Ectodermal cell (in vitro differentiated cells): ENCODE measurements at regions not wholly inside any gene's neighbourhood (a gene's known extent, or its start where the extent isn't known, plus 50 kb on each side); places are given as distances from the start of the nearest gene placed in this dataset.
A peak's percentile ranks its signal among the peaks of the same experiment; 100 is the strongest.
"Not testable (repeated sequence)": the region's sequence is repeated elsewhere in the genome, so short reads cannot be mapped to it uniquely, and the experiment has no call there.

Experiments
- H3K27ac ChIP-seq: 2 replicates; pipeline ENCODE4 v1.7.0; 2013; ENCODE audit warnings: mild to moderate bottlenecking, low read depth, low read length; ENCODE audit not compliant: insufficient read depth, poor library complexity, severe bottlenecking
- H3K27me3 ChIP-seq: 2 replicates; pipeline ENCODE4 v1.7.0; 2013; ENCODE audit warnings: mild to moderate bottlenecking, low read length; ENCODE audit not compliant: insufficient read depth, control insufficient read depth, poor library complexity, severe bottlenecking
- H3K36me3 ChIP-seq: one replicate; pipeline ENCODE4 v1.7.0; 2013; ENCODE audit warnings: low read length; ENCODE audit not compliant: control insufficient read depth, insufficient read depth
- H3K4me1 ChIP-seq: one replicate; pipeline ENCODE4 v1.7.0; 2013; ENCODE audit warnings: low read length; ENCODE audit not compliant: control insufficient read depth, insufficient read depth
- H3K4me3 ChIP-seq: 2 replicates; pipeline ENCODE4 v1.7.0; 2013; ENCODE audit warnings: low read depth, low read length, control low read depth; ENCODE audit not compliant: insufficient read depth
- H3K9me3 ChIP-seq: 2 replicates; pipeline ENCODE4 v1.7.0; 2013; ENCODE audit warnings: mild to moderate bottlenecking, low read length, moderate library complexity; ENCODE audit not compliant: control insufficient read depth
- WGBS, 2 experiments: methylation state at CpG; one replicate each; pipeline ENCODE4 v1.1.7; 2013; ENCODE audit warnings: missing lambda C conversion rate in 2 of 2; 5-methylcytosine and 5-hydroxymethylcytosine counted together

DNA sequence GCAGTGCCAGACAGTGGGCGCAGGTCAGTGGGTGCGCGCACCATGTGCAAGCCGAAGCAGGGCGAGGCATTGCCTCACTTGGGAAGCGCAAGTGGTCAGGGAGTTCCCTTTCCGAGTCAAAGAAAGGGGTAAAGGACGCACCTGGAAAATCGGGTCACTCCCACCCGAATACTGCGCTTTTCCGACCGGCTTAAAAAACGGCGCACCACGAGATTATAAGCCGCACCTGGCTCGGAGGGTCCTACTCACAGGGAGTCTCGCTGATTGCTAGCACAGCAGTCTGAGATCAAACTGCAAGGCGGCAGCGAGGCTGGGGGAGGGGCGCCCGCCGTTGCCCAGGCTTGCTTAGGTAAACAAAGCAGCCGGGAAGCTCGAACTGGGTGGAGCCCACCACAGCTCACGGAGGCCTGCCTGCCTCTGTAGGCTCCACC lies 77.9 kb downstream of the NR4A2 start:
- not testable (repeated sequence) for H3K9me3 ChIP-seq, H3K27me3 ChIP-seq, H3K36me3 ChIP-seq, H3K4me1 ChIP-seq
- 38 to 55% methylated on average over 21 to 24 of the region's 27 CpGs for WGBS, 2 experiments
- Histone ChIP-seq H3K4me3 (peak overlapping the region; percentile 36), H3K27ac (peak overlapping the region; percentile 44)

- Histone ChIP-seq H3K9me3 (peaks cover 2% of the 10 kb centered on the region), H3K4me3 (peak overlapping the region; percentile 36), H3K27me3 (no peaks in the 10 kb centered on the region), H3K4me1 (no peaks in the 10 kb centered on the region), H3K27ac (no peak overlapping the region), H3K36me3 (no peaks in the 10 kb centered on the region)
- WGBS, 2 experiments: 85 to 91% methylated on average over 2 of the region's 2 CpGs
Measured at GRCh38 chr2:156253765-156254164, 78.8 kb downstream of the NR4A2 start.

DNA sequence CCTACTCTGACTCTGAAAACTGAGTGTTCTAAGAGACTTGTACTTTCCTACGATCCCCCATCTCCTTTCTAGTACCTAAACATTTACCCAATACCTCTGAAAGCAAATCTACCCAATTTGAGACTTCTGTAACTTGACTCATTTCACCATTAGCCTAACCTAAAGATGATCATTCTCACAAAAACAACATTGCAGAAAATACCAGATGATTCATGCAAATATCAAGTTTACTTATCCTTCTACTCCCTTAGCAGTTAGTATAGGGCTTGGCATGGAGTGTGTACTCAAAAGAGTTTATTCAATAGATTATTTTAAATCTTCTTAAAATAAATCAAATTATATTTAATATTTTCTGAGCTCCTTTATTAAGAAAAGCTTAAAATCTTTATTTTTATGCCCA lies 89.6 kb downstream of the NR4A2 start:
- Histone ChIP-seq H3K27ac (no peak overlapping the region), H3K27me3 (no peaks in the 10 kb centered on the region), H3K9me3 (no peaks in the 10 kb centered on the region), H3K36me3 (no peaks in the 10 kb centered on the region), H3K4me3 (no peak overlapping the region), H3K4me1 (no peaks in the 10 kb centered on the region)
- 90 to 93% methylated on average over 1 of the region's 1 CpG for WGBS, 2 experiments

DNA sequence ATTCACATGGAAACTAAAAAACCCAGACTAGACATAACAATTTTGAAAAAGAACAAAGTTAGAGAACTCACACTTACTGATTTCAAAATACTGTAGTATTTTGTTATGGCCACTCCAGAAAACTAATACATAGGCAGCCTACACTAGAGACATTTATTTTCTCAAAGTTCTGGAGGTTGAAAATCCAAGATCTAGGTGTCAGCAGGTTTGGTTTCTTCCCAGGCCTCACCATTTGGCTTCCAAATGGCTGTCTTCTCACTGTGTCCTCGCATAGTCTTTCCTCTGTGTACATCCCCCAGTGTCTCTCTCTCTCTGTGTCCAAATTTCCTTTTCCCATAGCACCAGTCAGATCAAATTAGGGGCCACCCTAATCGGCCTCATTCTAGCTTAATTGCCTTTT lies 95.0 kb downstream of the NR4A2 start:
- Histone ChIP-seq H3K4me3 (no peak overlapping the region), H3K27ac (no peak overlapping the region), H3K9me3 (no peaks in the 10 kb centered on the region), H3K36me3 (no peaks in the 10 kb centered on the region), H3K27me3 (no peaks in the 10 kb centered on the region), H3K4me1 (no peaks in the 10 kb centered on the region)
- 87 to 90% methylated on average over 2 of the region's 2 CpGs for WGBS, 2 experiments

DNA sequence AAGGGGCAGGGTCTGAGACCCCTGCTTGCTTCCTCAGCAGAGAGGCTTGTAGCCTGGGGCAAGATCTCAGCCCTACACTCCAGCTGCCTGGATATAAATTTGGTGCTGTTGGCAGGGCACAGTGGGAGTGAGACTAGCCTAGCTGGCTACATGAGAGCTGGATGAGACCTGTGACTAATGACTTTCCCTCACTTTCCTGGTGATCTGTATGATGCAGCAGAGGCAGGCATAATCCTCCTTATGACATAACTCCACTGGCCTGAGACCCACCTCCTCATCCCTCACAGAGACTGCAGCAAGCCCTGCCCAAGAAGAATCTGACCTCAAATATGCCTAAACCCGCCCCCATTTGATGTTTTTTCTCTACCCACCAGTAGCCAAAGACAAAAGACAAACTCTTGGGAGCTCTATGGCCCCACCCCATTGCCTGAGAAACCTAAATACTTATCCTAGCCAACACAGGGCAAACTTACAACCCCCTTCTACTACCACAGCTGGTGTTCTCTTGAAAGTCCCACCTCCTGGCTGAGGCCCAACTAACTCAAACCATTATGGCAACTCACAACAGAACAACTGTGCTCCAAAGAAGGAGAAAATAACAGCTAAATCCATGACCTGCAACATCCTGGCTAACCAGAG lies 102.7 kb downstream of the NR4A2 start:
- no peaks in the 10 kb centered on the region for H3K27me3 ChIP-seq
- no peaks in the 10 kb centered on the region for H3K9me3 ChIP-seq
- no peak overlapping the region for H3K27ac ChIP-seq
- no peaks in the 10 kb centered on the region for H3K4me1 ChIP-seq
- WGBS, 2 experiments: 80 to 91% methylated on average over 1 of the region's 1 CpG
- H3K4me3 ChIP-seq: no peak overlapping the region
- no peaks in the 10 kb centered on the region for H3K36me3 ChIP-seq

DNA sequence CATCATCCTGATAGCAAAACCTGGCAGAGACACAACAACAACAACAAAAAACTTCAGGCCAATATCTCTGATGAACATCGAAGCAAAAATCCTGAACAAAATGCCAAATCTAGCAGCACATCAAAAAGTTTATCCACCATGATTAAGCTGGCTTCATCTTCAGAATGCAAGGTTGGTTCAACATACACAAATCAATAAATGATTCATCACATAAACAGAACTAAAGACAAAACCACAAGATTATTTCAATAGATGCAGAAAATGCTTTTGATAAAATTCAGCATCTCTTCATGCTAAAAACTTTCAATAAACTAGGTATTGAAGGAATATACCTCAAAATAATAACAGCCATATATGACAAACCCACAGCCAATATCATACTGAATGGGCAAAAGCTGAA lies 109.2 kb downstream of the NR4A2 start:
- WGBS, 2 experiments: 92 to 96% methylated on average over 1 of the region's 1 CpG
- not testable (repeated sequence) for H3K36me3 ChIP-seq, H3K4me1 ChIP-seq, H3K9me3 ChIP-seq, H3K27me3 ChIP-seq, H3K4me3 ChIP-seq, H3K27ac ChIP-seq

- Histone ChIP-seq H3K9me3 (peaks cover 3% of the 10 kb centered on the region), H3K27ac (no peak overlapping the region), H3K27me3 (no peaks in the 10 kb centered on the region), H3K36me3 (no peaks in the 10 kb centered on the region), H3K4me3 (no peak overlapping the region), H3K4me1 (no peaks in the 10 kb centered on the region)
- WGBS, 2 experiments: 87 to 95% methylated on average over 2 of the region's 2 CpGs
Measured at GRCh38 chr2:156221703-156222102, 110.8 kb downstream of the NR4A2 start.

DNA sequence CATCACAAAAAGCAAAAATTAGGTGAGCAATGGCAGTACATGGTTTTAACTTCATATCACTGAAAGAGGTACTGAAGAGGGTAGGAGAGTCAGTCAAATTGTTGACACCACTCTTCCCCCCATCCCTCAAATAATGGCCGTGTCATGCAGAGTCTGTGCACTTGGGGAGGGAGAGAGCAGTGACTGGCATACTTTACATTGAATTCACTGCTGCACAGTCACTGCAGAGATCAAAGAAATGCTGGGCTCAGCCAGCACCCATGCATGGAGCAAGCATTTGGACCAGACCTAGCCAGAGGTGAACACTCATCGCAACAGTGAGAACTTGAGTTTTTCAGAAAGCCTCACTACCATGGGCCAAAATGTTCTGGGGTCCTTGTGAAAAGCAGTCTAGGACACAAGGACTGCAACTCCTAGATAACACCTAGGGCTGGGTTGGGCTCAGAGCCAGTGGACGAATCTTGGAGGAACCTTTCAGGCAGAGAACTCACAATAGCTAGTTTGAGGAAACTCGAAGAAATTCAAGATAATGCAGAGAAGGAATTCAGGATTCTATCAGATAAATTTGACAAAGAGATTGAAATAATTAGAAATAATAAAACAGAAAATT lies 112.9 kb downstream of the NR4A2 start:
- H3K36me3 ChIP-seq: no peaks in the 10 kb centered on the region
- no peaks in the 10 kb centered on the region for H3K27me3 ChIP-seq
- H3K4me1 ChIP-seq: no peaks in the 10 kb centered on the region
- peaks cover 3% of the 10 kb centered on the region for H3K9me3 ChIP-seq
- no peak overlapping the region for H3K27ac ChIP-seq
- 93 to 96% methylated on average over 4 of the region's 4 CpGs for WGBS, 2 experiments
- H3K4me3 ChIP-seq: no peak overlapping the region

DNA sequence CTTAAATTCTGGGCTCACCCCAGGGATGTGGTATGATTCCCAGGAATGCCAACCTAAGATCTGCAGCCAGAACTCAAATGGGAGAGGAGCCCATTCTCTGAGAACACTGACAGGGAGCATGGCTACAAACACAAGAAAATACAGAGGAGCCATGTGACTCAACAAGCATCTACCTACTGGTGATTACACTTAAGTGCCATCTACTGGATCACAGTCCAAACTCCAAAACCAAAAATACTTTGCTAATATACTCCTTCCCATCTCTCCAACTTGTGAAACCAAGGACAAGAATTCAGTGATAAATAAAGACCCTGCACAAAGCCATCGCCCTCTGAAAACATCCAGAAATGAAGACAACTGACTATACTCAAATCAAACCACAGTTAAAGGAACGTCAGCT lies 116.9 kb downstream of the NR4A2 start:
- Histone ChIP-seq H3K4me3 (no peak overlapping the region), H3K27me3 (no peaks in the 10 kb centered on the region), H3K27ac (no peak overlapping the region), H3K9me3 (no peaks in the 10 kb centered on the region), H3K4me1 (no peaks in the 10 kb centered on the region), H3K36me3 (no peaks in the 10 kb centered on the region)
- 88 to 93% methylated on average over 2 of the region's 2 CpGs for WGBS, 2 experiments

- Histone ChIP-seq H3K4me3 (no peak overlapping the region), H3K4me1 (no peaks in the 10 kb centered on the region), H3K27me3 (no peaks in the 10 kb centered on the region), H3K27ac (no peak overlapping the region), H3K36me3 (no peaks in the 10 kb centered on the region), H3K9me3 (no peaks in the 10 kb centered on the region)
Measured at GRCh38 chr2:156211318-156211717, 121.2 kb downstream of the NR4A2 start.
